ENCODE measurements at regions not wholly inside any gene's neighbourhood (a gene's known extent, or its start where the extent isn't known, plus 50 kb on each side); places are given as distances from the start of the nearest gene placed in this dataset.

DNA sequence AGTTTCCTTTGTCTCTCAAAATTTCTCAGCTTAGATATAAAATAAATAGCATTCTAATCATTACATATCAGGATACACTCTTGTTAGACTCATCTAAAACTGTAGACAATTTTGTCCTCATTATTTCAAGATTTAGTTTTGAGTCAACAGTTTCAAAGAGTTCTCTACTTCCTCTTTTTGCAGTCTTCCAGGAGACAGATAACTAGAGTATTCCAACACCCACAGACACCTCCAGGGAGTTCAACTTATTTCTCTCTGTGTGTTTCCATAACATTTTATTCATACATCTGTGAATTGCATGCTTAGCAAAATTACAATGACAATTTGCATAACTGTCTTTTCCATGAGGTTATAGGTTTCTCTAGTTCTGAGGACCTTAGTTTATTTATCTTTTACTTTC is 166.6 kb upstream of the HNMT start:
- Histone ChIP-seq H3K9me3 (ENCODE audit: control insufficient read depth in 1 of 2, insufficient read depth in 1 of 2, low read length in 2 of 2) (peaks cover 0 to 7% of the 10 kb centered on the region in 2 experiments), H3K27me3 (ENCODE audit: control insufficient read depth in 1 of 2, insufficient read depth in 2 of 2, low read length in 2 of 2) (no peaks in the 10 kb centered on the region), H3K27ac (ENCODE audit: low read depth in 1 of 2, low read length in 2 of 2) (no peak overlapping the region), H3K4me1 (ENCODE audit: insufficient read depth, low read length) (no peaks in the 10 kb centered on the region), H3K4me3 (ENCODE audit: low read length) (no peak overlapping the region), H3K36me3 (ENCODE audit: insufficient read depth, low read length) (no peaks in the 10 kb centered on the region)
- DNase-seq (no peak), ATAC-seq (ENCODE audit: poor library complexity) (no peak)
- intact Hi-C loops (cut with DNase I, micrococcal nuclease), result no loop called here
- TF ChIP-seq CTCF (IDR thresholded peaks at IDR 0.05), result no peak
- peaks cover 5% of the 10 kb centered on the region for H3K9me3 Mint-ChIP-seq
- ChIA-PET CTCF (no interaction called here), POLR2A (no interaction called here)
- no peaks in the 10 kb centered on the region for H3K27me3 Mint-ChIP-seq
- no peaks in the 10 kb centered on the region for H3K36me3 Mint-ChIP-seq (ENCODE audit: low read depth)
- H3K27ac Mint-ChIP-seq, result no peak overlapping the region
- no peak overlapping the region for H3K4me3 Mint-ChIP-seq
- H3K4me1 Mint-ChIP-seq (ENCODE audit: low read depth), result no peaks in the 10 kb centered on the region

DNA sequence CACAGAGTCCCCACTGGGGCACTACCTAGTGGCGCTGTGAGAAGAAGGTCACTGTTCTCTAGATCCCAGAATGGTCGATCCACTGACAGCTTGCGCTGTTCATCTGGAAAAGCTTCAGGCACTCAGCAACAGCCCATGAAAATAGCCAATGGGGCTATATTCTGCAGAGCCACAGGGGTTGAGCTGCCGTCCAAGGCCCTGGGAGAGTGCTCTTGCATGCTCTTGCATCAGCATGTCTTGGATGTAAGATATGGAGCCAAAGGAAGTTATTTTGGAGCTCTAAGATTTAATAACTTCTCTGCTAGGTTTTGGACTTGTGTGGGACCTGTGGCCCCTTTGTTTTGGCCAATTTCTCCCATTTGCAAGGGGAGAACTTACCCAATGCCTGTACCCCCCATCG is 164.7 kb upstream of the HNMT start:
- no peak overlapping the region for H3K27ac Mint-ChIP-seq
- DNase-seq, result no peak
- no peaks in the 10 kb centered on the region for H3K4me1 Mint-ChIP-seq (ENCODE audit: low read depth)
- TF ChIP-seq CTCF (IDR thresholded peaks at IDR 0.05), result no peak
- ChIA-PET CTCF (no interaction called here), POLR2A (no interaction called here)
- H3K4me1 ChIP-seq (ENCODE audit: insufficient read depth, low read length), result no peaks in the 10 kb centered on the region
- H3K9me3 ChIP-seq (ENCODE audit: control insufficient read depth in 1 of 2, insufficient read depth in 1 of 2, low read length in 2 of 2), result peaks cover 0 to 7% of the 10 kb centered on the region in 2 experiments
- peaks cover 8% of the 10 kb centered on the region for H3K9me3 Mint-ChIP-seq
- no peaks in the 10 kb centered on the region for H3K36me3 Mint-ChIP-seq (ENCODE audit: low read depth)
- no peak overlapping the region for H3K4me3 ChIP-seq (ENCODE audit: low read length)
- H3K36me3 ChIP-seq (ENCODE audit: insufficient read depth, low read length), result no peaks in the 10 kb centered on the region
- H3K27me3 Mint-ChIP-seq, result no peaks in the 10 kb centered on the region
- no peak for ATAC-seq (ENCODE audit: poor library complexity)
- H3K27ac ChIP-seq (ENCODE audit: low read depth in 1 of 2, low read length in 2 of 2), result no peak overlapping the region
- no peak overlapping the region for H3K4me3 Mint-ChIP-seq
- intact Hi-C loops (cut with DNase I, micrococcal nuclease), result no loop called here
- no peaks in the 10 kb centered on the region for H3K27me3 ChIP-seq (ENCODE audit: control insufficient read depth in 1 of 2, insufficient read depth in 2 of 2, low read length in 2 of 2)

- H3K4me3 Mint-ChIP-seq, result no peak overlapping the region
- H3K27ac Mint-ChIP-seq, result no peak overlapping the region
- intact Hi-C loops (cut with DNase I, micrococcal nuclease), result no loop called here
These were observed 163.9 kb upstream of the HNMT start for GRCh38 chr2:137800386-137800785.

More at GRCh38 chr2:137800386-137800785, 163.9 kb upstream of the HNMT start:
- TF ChIP-seq CTCF (IDR thresholded peaks at IDR 0.05), result no peak
- peaks cover 8% of the 10 kb centered on the region for H3K9me3 Mint-ChIP-seq
- Histone ChIP-seq H3K27me3 (ENCODE audit: control insufficient read depth in 1 of 2, insufficient read depth in 2 of 2, low read length in 2 of 2) (no peaks in the 10 kb centered on the region), H3K36me3 (ENCODE audit: insufficient read depth, low read length) (no peaks in the 10 kb centered on the region), H3K4me3 (ENCODE audit: low read length) (no peak overlapping the region), H3K4me1 (ENCODE audit: insufficient read depth, low read length) (no peaks in the 10 kb centered on the region), H3K27ac (ENCODE audit: low read depth in 1 of 2, low read length in 2 of 2) (no peak overlapping the region), H3K9me3 (ENCODE audit: control insufficient read depth in 1 of 2, insufficient read depth in 1 of 2, low read length in 2 of 2) (peaks cover 0 to 7% of the 10 kb centered on the region in 2 experiments)
- no peaks in the 10 kb centered on the region for H3K27me3 Mint-ChIP-seq
- ChIA-PET CTCF (no interaction called here), POLR2A (no interaction called here)
- H3K36me3 Mint-ChIP-seq (ENCODE audit: low read depth), result no peaks in the 10 kb centered on the region
- DNase-seq, result no peak
- H3K4me1 Mint-ChIP-seq (ENCODE audit: low read depth), result no peaks in the 10 kb centered on the region
- ATAC-seq (ENCODE audit: poor library complexity), result no peak

Measured in CD4-positive, alpha-beta T cell (primary cell).